ENCODE measurements at regions not wholly inside any gene's neighbourhood (a gene's known extent, or its start where the extent isn't known, plus 50 kb on each side); places are given as distances from the start of the nearest gene placed in this dataset.

- DNase-seq, result no peak
Observed at GRCh38 chr2:19540739-19541525, 182.5 kb upstream of the OSR1 start.

- DNase-seq, result no peak
Observed at GRCh38 chr2:19538411-19538963, 180.1 kb upstream of the OSR1 start.

- no peak for DNase-seq
Observed at GRCh38 chr2:19536136-19536535, 177.7 kb upstream of the OSR1 start.

- DNase-seq, result no peak
Observed at GRCh38 chr2:19532547-19533196, 174.2 kb upstream of the OSR1 start.

- no peak for DNase-seq
Observed at GRCh38 chr2:19529677-19530076, 171.3 kb upstream of the OSR1 start.

- no peak for DNase-seq
Observed at GRCh38 chr2:19527771-19528170, 169.3 kb upstream of the OSR1 start.

GRCh38 chr2:19525313-19525712, 166.9 kb upstream of the OSR1 start:
- DNase-seq, result no peak

- no peak for DNase-seq
Observed at GRCh38 chr2:19519045-19519444, 160.6 kb upstream of the OSR1 start.

GRCh38 chr2:19507137-19507536, 148.7 kb upstream of the OSR1 start:
- DNase-seq, result no peak

- no peak for DNase-seq
Observed at GRCh38 chr2:19505199-19506136, 147.0 kb upstream of the OSR1 start.

- no peak for DNase-seq
Observed at GRCh38 chr2:19504400-19505198, 146.2 kb upstream of the OSR1 start.

- DNase-seq, result no peak
Observed at GRCh38 chr2:19503915-19504314, 145.5 kb upstream of the OSR1 start.

GRCh38 chr2:19503406-19503805, 145.0 kb upstream of the OSR1 start:
- DNase-seq, result no peak

- no peak for DNase-seq
Observed at GRCh38 chr2:19500126-19500525, 141.7 kb upstream of the OSR1 start.

GRCh38 chr2:19496646-19497045, 138.2 kb upstream of the OSR1 start:
- no peak for DNase-seq

- DNase-seq, result no peak
Observed at GRCh38 chr2:19494241-19494640, 135.8 kb upstream of the OSR1 start.

GRCh38 chr2:19491796-19492195, 133.4 kb upstream of the OSR1 start:
- no peak for DNase-seq

- no peak for DNase-seq
Observed at GRCh38 chr2:19490846-19491435, 132.5 kb upstream of the OSR1 start.

GRCh38 chr2:19488009-19488691, 129.7 kb upstream of the OSR1 start:
- no peak for DNase-seq

GRCh38 chr2:19484736-19485135, 126.3 kb upstream of the OSR1 start:
- DNase-seq, result no peak

- no peak for DNase-seq
Observed at GRCh38 chr2:19480673-19481072, 122.2 kb upstream of the OSR1 start.
